Astrocyte (in vitro differentiated cells and primary cell): ENCODE measurements at regions not wholly inside any gene's neighbourhood (a gene's known extent, or its start where the extent isn't known, plus 50 kb on each side); places are given as distances from the start of the nearest gene placed in this dataset.

ENCODE experiments used
- EZH2 ChIP-seq: IDR thresholded peaks from 2 replicates; pipeline ENCODE4 v1.6.1; 2012; ENCODE audit warnings: mild to moderate bottlenecking, low read length, inconsistent platforms; ENCODE audit not compliant: insufficient read depth
- TF ChIP-seq, protein P1 (sequence below): IDR thresholded peaks from 2 replicates; pipeline ENCODE4 v1.5.1; 2011; ENCODE audit warnings: low read depth, mild to moderate bottlenecking, inconsistent platforms, low read length, moderate library complexity; ENCODE audit not compliant: insufficient read depth

DNA sequence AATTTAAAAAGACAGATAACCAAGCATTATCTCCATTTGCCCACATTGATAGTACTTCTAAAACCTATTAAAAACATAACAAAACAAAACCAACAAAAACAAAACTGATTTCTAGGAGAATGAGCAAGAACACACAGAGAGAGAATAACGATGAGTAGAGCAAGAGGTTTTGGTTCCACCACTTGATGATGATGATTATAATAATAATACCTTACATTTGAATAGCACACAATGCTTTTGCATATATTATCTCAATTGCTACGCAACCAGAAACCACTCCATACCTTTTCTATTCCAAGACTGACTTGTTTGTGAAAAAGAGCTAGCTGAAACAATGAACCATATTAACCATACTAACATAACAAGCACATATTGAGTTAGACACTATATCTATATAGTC lies 1090.9 kb downstream of the SH3BGRL start:
- no peak for TF ChIP-seq EZH2
- TF ChIP-seq, protein P1, sequence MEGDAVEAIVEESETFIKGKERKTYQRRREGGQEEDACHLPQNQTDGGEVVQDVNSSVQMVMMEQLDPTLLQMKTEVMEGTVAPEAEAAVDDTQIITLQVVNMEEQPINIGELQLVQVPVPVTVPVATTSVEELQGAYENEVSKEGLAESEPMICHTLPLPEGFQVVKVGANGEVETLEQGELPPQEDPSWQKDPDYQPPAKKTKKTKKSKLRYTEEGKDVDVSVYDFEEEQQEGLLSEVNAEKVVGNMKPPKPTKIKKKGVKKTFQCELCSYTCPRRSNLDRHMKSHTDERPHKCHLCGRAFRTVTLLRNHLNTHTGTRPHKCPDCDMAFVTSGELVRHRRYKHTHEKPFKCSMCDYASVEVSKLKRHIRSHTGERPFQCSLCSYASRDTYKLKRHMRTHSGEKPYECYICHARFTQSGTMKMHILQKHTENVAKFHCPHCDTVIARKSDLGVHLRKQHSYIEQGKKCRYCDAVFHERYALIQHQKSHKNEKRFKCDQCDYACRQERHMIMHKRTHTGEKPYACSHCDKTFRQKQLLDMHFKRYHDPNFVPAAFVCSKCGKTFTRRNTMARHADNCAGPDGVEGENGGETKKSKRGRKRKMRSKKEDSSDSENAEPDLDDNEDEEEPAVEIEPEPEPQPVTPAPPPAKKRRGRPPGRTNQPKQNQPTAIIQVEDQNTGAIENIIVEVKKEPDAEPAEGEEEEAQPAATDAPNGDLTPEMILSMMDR: no peak
